HG02623 (cell line): ENCODE measurements at regions not wholly inside any gene's neighbourhood (a gene's known extent, or its start where the extent isn't known, plus 50 kb on each side); places are given as distances from the start of the nearest gene placed in this dataset.

Source experiments
- ATAC-seq: cut with Tn5 transposase; IDR thresholded peaks from one replicate; pipeline ENCODE4 v1.9.1; 2021; ENCODE audit warnings: moderate library complexity; ENCODE audit not compliant: unreplicated experiment

GRCh38 chr13:40318366-40318765 lies 348.1 kb downstream of the FOXO1 start:
- no peak for ATAC-seq

GRCh38 chr13:40319699-40320579 lies 346.5 kb downstream of the FOXO1 start:
- ATAC-seq: no peak

GRCh38 chr13:40328091-40328490 lies 338.4 kb downstream of the FOXO1 start:
- no peak for ATAC-seq

GRCh38 chr13:40329781-40330485 lies 336.5 kb downstream of the FOXO1 start:
- ATAC-seq: no peak

- ATAC-seq: no peak
Observed at GRCh38 chr13:40330950-40331349, 335.5 kb downstream of the FOXO1 start.

- no peak for ATAC-seq
Observed at GRCh38 chr13:40331802-40332201, 334.6 kb downstream of the FOXO1 start.

- ATAC-seq: no peak
Observed at GRCh38 chr13:40333226-40333625, 333.2 kb downstream of the FOXO1 start.

GRCh38 chr13:40334031-40334430 lies 332.4 kb downstream of the FOXO1 start:
- no peak for ATAC-seq

GRCh38 chr13:40334616-40335015 lies 331.8 kb downstream of the FOXO1 start:
- ATAC-seq: no peak

- no peak for ATAC-seq
Observed at GRCh38 chr13:40336228-40337221, 329.9 kb downstream of the FOXO1 start.

- ATAC-seq: no peak
Observed at GRCh38 chr13:40337651-40338050, 328.8 kb downstream of the FOXO1 start.

- no peak for ATAC-seq
Observed at GRCh38 chr13:40338217-40338616, 328.2 kb downstream of the FOXO1 start.

- no peak for ATAC-seq
Observed at GRCh38 chr13:40340368-40341095, 325.9 kb downstream of the FOXO1 start.

GRCh38 chr13:40341096-40341471 lies 325.4 kb downstream of the FOXO1 start:
- no peak for ATAC-seq

GRCh38 chr13:40341501-40341900 lies 324.9 kb downstream of the FOXO1 start:
- no peak for ATAC-seq

- ATAC-seq: no peak
Observed at GRCh38 chr13:40342461-40342860, 324.0 kb downstream of the FOXO1 start.

GRCh38 chr13:40342901-40343300 lies 323.5 kb downstream of the FOXO1 start:
- ATAC-seq: no peak

GRCh38 chr13:40343550-40344269 lies 322.7 kb downstream of the FOXO1 start:
- no peak for ATAC-seq

- no peak for ATAC-seq
Observed at GRCh38 chr13:40344270-40345148, 321.9 kb downstream of the FOXO1 start.
